ENCODE measurements at regions not wholly inside any gene's neighbourhood (a gene's known extent, or its start where the extent isn't known, plus 50 kb on each side); places are given as distances from the start of the nearest gene placed in this dataset.

GRCh38 chr21:39080366-39080765 lies 102.9 kb downstream of the PSMG1 start:
- Histone ChIP-seq H3K27me3 (no peaks in the 10 kb centered on the region), H3K9me3 (no peaks in the 10 kb centered on the region), H3K27ac (no peak overlapping the region), H3K4me3 (no peak overlapping the region), H3K4me1 (peaks cover 41% of the 10 kb centered on the region), H3K36me3 (no peaks in the 10 kb centered on the region)
- DNase-seq (no peak), ATAC-seq (no peak)
- intact Hi-C loops (cut with DNase I) = no loop called here
- no peak for TF ChIP-seq CTCF (IDR thresholded peaks at IDR 0.05)

GRCh38 chr21:39079617-39080016 lies 103.6 kb downstream of the PSMG1 start:
- peak; percentile 91 for ATAC-seq
- no peaks in the 10 kb centered on the region for H3K9me3 ChIP-seq
- H3K27me3 ChIP-seq = no peaks in the 10 kb centered on the region
- peaks cover 34% of the 10 kb centered on the region for H3K4me1 ChIP-seq
- H3K36me3 ChIP-seq = no peaks in the 10 kb centered on the region
- peak; percentile 96 for DNase-seq
- intact Hi-C loops (cut with DNase I) = no loop called here
- H3K4me3 ChIP-seq = no peak overlapping the region
- peak overlapping the region; percentile 79 for H3K27ac ChIP-seq
- TF ChIP-seq CTCF (IDR thresholded peaks at IDR 0.05) = no peak

GRCh38 chr21:39078322-39079065 lies 104.8 kb downstream of the PSMG1 start:
- DNase-seq = no peak
- no peaks in the 10 kb centered on the region for H3K9me3 ChIP-seq
- H3K36me3 ChIP-seq = no peaks in the 10 kb centered on the region
- no peak for TF ChIP-seq CTCF (IDR thresholded peaks at IDR 0.05)
- no peak overlapping the region for H3K4me3 ChIP-seq
- no peaks in the 10 kb centered on the region for H3K27me3 ChIP-seq
- no peak for ATAC-seq
- intact Hi-C loops (cut with DNase I) = no loop called here
- peaks cover 29% of the 10 kb centered on the region for H3K4me1 ChIP-seq
- peak overlapping the region; percentile 79 for H3K27ac ChIP-seq

GRCh38 chr21:39077876-39078275 lies 105.4 kb downstream of the PSMG1 start:
- Histone ChIP-seq H3K4me3 (no peak overlapping the region), H3K27ac (no peak overlapping the region), H3K9me3 (no peaks in the 10 kb centered on the region), H3K4me1 (peaks cover 28% of the 10 kb centered on the region), H3K36me3 (no peaks in the 10 kb centered on the region), H3K27me3 (no peaks in the 10 kb centered on the region)
- ATAC-seq (peak; percentile 22), DNase-seq (no peak)
- intact Hi-C loops (cut with DNase I) = no loop called here
- no peak for TF ChIP-seq CTCF (IDR thresholded peaks at IDR 0.05)

DNA sequence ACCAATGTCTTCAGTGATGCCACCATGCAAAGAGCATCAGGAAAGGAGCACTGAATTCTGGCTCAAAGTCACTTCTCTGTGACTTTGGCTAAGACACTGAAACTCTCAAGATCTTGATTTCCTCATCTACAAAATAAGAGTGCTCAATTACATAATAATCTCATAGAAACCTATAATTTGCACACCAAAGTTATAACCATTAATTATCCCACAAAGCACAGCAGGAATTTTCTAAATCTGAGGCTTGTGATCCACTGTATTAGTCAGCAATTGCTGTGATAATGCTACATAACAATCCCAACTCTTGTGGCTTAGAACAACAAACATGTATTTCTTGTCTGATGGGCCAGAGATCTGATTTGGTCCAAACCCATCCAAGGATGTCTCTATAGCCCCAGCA lies 108.7 kb downstream of the PSMG1 start:
- no peaks in the 10 kb centered on the region for H3K9me3 ChIP-seq
- no peaks in the 10 kb centered on the region for H3K36me3 ChIP-seq
- no peak overlapping the region for H3K4me3 ChIP-seq
- H3K4me1 ChIP-seq = peaks cover 21% of the 10 kb centered on the region
- no peak for TF ChIP-seq CTCF (IDR thresholded peaks at IDR 0.05)
- ATAC-seq (no peak), DNase-seq (no peak)
- H3K27ac ChIP-seq = no peak overlapping the region
- no peaks in the 10 kb centered on the region for H3K27me3 ChIP-seq
- intact Hi-C loops (cut with DNase I) = no loop called here

- no peaks in the 10 kb centered on the region for H3K36me3 ChIP-seq
- no peaks in the 10 kb centered on the region for H3K27me3 ChIP-seq
- H3K4me1 ChIP-seq = peaks cover 21% of the 10 kb centered on the region
- no peak overlapping the region for H3K4me3 ChIP-seq
- ATAC-seq (no peak), DNase-seq (no peak)
- TF ChIP-seq CTCF (IDR thresholded peaks at IDR 0.05) = no peak
- no peaks in the 10 kb centered on the region for H3K9me3 ChIP-seq
- H3K27ac ChIP-seq = no peak overlapping the region
- intact Hi-C loops (cut with DNase I) = no loop called here
These were observed 109.5 kb downstream of the PSMG1 start for GRCh38 chr21:39073717-39074116.

Measured in upper lobe of right lung (tissue), 1 donor.